Ishikawa (cell line): ENCODE measurements at regions not wholly inside any gene's neighbourhood (a gene's known extent, or its start where the extent isn't known, plus 50 kb on each side); places are given as distances from the start of the nearest gene placed in this dataset.

Experiments used
- CEBPB ChIP-seq: IDR thresholded peaks from 2 replicates; pipeline ENCODE4 v1.6.1; 2012
- CREB1 ChIP-seq: IDR thresholded peaks from 2 replicates; pipeline ENCODE4 v1.6.1; 2012; ENCODE audit warnings: low read depth
- EGR1 ChIP-seq: IDR thresholded peaks from 2 replicates; pipeline ENCODE4 v1.6.1; 2012
- EP300 ChIP-seq: IDR thresholded peaks from 2 replicates; pipeline ENCODE4 v1.6.1; 2012; ENCODE audit warnings: borderline replicate concordance
- NFIC ChIP-seq: IDR thresholded peaks from 2 replicates; pipeline ENCODE4 v1.6.1; 2012
- REST ChIP-seq: IDR thresholded peaks from 2 replicates; pipeline ENCODE4 v1.6.1; 2012; ENCODE audit warnings: low read depth, mild to moderate bottlenecking
- TAF1 ChIP-seq: IDR thresholded peaks from 2 replicates; pipeline ENCODE4 v1.6.1; 2012; ENCODE audit warnings: low read depth, mild to moderate bottlenecking
- USF1 ChIP-seq: IDR thresholded peaks from 2 replicates; pipeline ENCODE4 v1.6.1; 2012
- YY1 ChIP-seq: IDR thresholded peaks from 2 replicates; pipeline ENCODE4 v1.6.1; 2012; ENCODE audit warnings: low read depth
- ZBTB7A ChIP-seq: IDR thresholded peaks from 2 replicates; pipeline ENCODE4 v1.6.1; 2012; ENCODE audit warnings: low read depth

GRCh38 chr5:61854531-61854930 lies 451.5 kb upstream of the KIF2A start:
- TF ChIP-seq CREB1: no peak
- no peak for TF ChIP-seq REST
- TF ChIP-seq ZBTB7A: no peak
- TF ChIP-seq USF1: no peak
- no peak for TF ChIP-seq NFIC
- no peak for TF ChIP-seq YY1
- TF ChIP-seq EGR1: no peak
- TF ChIP-seq EP300: no peak
- TF ChIP-seq CEBPB: no peak
- no peak for TF ChIP-seq TAF1
